ENCODE measurements at regions not wholly inside any gene's neighbourhood (a gene's known extent, or its start where the extent isn't known, plus 50 kb on each side); places are given as distances from the start of the nearest gene placed in this dataset.

DNA sequence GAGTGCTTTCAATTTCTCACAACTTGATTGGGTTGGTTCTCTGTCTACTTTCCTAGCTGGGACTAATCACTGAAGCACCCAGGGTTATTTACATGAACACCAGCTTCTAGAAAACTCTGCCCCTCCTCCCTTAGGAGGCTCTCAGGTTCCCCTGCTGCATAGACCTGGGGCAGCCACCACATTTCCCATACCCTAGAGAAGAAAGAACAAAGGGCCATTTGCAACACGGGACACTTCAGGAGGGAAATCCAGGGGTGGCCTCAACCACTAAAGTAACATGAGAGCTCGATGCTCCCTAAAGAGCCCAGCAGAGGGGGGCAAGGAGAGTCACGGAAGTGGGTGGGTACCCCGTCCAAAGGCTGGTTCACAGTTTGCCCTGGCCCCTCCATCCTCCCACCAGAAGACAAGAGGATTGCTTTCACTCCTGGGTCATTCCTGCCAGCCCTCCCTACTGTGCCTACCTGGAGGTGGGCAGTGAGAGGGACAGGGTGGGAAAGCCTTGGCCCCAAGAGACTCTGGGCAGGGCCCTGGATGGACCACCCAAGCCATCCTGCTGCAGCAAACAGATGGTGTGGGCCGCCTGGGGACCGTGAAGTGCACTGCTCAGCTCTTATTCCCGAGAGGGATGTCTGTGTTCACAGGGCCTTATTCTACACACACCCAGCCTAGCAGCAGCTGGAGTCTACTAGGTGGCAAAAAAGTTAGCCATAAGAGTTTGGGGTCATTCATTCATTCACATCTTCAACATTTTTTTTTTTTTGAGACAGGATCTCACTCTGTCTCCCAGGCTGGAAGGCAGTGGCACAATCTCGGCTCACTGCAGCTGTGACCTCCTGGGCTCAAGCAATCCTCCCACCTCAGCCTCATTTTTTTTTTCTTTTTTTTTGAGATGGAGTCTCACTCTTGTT lies 392.1 kb downstream of the SOX9 start:
- TF ChIP-seq POLR2A (IDR thresholded peaks at IDR 0.05) (no peak), CTCF (IDR thresholded peaks at IDR 0.05) (no peak)

All from Peyer's patch (tissue), 4 donors.